ENCODE measurements at regions not wholly inside any gene's neighbourhood (a gene's known extent, or its start where the extent isn't known, plus 50 kb on each side); places are given as distances from the start of the nearest gene placed in this dataset.

- TF ChIP-seq POLR2A (IDR thresholded peaks at IDR 0.05; ENCODE audit: low read length) (no peak), GATA1 (IDR thresholded peaks at IDR 0.05; ENCODE audit: low read depth, low read length) (no peak)
Measured at GRCh38 chr4:18973296-18973695, 951.7 kb upstream of the LCORL start.

Measured in erythroblast (primary cell).